K562 (cell line): ENCODE measurements at regions not wholly inside any gene's neighbourhood (a gene's known extent, or its start where the extent isn't known, plus 50 kb on each side); places are given as distances from the start of the nearest gene placed in this dataset.

Experiments used
- BCOR ChIP-seq: fragments of 450-650 bp; IDR thresholded peaks from 2 replicates; pipeline ENCODE4 v1.6.1; 2016
- DPF2 ChIP-seq: fragments of 450-650 bp; IDR thresholded peaks from 2 replicates; pipeline ENCODE4 v1.6.1; 2016
- ETV6 ChIP-seq, 3 experiments: fragments of 150-350 bp in 1 of 3; sonication (generic) in 1 of 3; formaldehyde crosslinking in 1 of 3; IDR thresholded peaks; 2 replicates each; pipeline versions ENCODE4 v1.6.1 to v1.8.0; 2014 to 2022; ENCODE audit warnings: borderline replicate concordance in 2 of 3, low read depth in 2 of 3, antibody characterized with exemption in 1 of 3, low read length in 1 of 3, mild to moderate bottlenecking in 1 of 3, missing genetic modification reagents in 1 of 3
- FOXJ2 ChIP-seq: fragments of 200-800 bp; sonication (Bioruptor generic); IDR thresholded peaks from 2 replicates; pipeline ENCODE4 v1.6.1; 2016; ENCODE audit warnings: missing genetic modification characterization, missing compliant biosample characterization
- HDAC1 ChIP-seq, 2 experiments: fragments of 450-650 bp; IDR thresholded peaks; 2 replicates each; pipeline ENCODE4 v1.6.1; 2016 to 2017; ENCODE audit warnings: inconsistent platforms in 1 of 2, mild to moderate bottlenecking in 1 of 2, moderate library complexity in 1 of 2
- HDAC2 ChIP-seq: fragments of 450-650 bp; IDR thresholded peaks from 2 replicates; pipeline ENCODE4 v1.6.1; 2016; ENCODE audit warnings: mild to moderate bottlenecking
- NCOA1 ChIP-seq: fragments of 450-650 bp; IDR thresholded peaks from 2 replicates; pipeline ENCODE4 v1.6.1; 2016; ENCODE audit warnings: low read depth
- NFATC3 ChIP-seq: fragments of 450-650 bp; IDR thresholded peaks from 2 replicates; pipeline ENCODE4 v1.6.1; 2017; ENCODE audit warnings: mild to moderate bottlenecking
- POLR2H ChIP-seq: IDR thresholded peaks from 2 replicates; pipeline ENCODE4 v1.6.1; 2016; ENCODE audit warnings: missing genetic modification characterization, low read depth, mild to moderate bottlenecking, control low read depth, missing compliant biosample characterization, moderate library complexity
- POLR3G ChIP-seq: IDR thresholded peaks from 2 replicates; pipeline ENCODE4 v1.6.1; 2011; ENCODE audit not compliant: insufficient read length, insufficient replicate concordance; ENCODE audit errors: extremely low read depth
- TEAD1 ChIP-seq, 2 experiments: fragments of 450-650 bp in 1 of 2; sonication (generic) in 1 of 2; formaldehyde crosslinking; IDR thresholded peaks; 2 replicates each; pipeline versions ENCODE4 v1.4.0 to v1.8.0; 2020 to 2022; ENCODE audit warnings: mild to moderate bottlenecking in 2 of 2, missing genetic modification reagents in 1 of 2
- ZNF12 ChIP-seq: sonication (generic); formaldehyde crosslinking; IDR thresholded peaks from 2 replicates; pipeline ENCODE4 v1.4.0; 2020; ENCODE audit warnings: mild to moderate bottlenecking, missing genetic modification reagents
- ZNF134 ChIP-seq: fragments of 250-450 bp; sonication (Bioruptor Pico); conservative IDR thresholded peaks from 2 replicates; pipeline ENCODE4 v1.4.0; 2020
- ZNF143 ChIP-seq: sonication (generic); formaldehyde crosslinking; IDR thresholded peaks from 2 replicates; pipeline ENCODE4 v1.9.0; 2022; ENCODE audit warnings: mild to moderate bottlenecking, missing genetic modification reagents
- ZNF197 ChIP-seq: fragments of 200-800 bp; sonication (Bioruptor generic); IDR thresholded peaks from 2 replicates; pipeline ENCODE4 v1.6.1; 2016; ENCODE audit warnings: low read depth, missing genetic modification characterization, missing compliant biosample characterization
- ZNF778 ChIP-seq: fragments of 450-650 bp; formaldehyde crosslinking; IDR thresholded peaks from 2 replicates; pipeline ENCODE4 v1.4.0; 2020; ENCODE audit warnings: mild to moderate bottlenecking, moderate library complexity
- TF ChIP-seq, protein P1 (sequence below): fragments of 250-450 bp; sonication (Bioruptor Pico); IDR thresholded peaks from 2 replicates; pipeline ENCODE4 v1.4.0; 2020; ENCODE audit warnings: mild to moderate bottlenecking, moderate library complexity
- TF ChIP-seq, protein P2 (sequence below): fragments of 450-650 bp; IDR thresholded peaks from 2 replicates; pipeline ENCODE4 v1.6.1; 2016; ENCODE audit warnings: missing biosample characterization, missing genetic modification characterization
- TF ChIP-seq, protein P3 (sequence below): sonication (generic); formaldehyde crosslinking; IDR thresholded peaks from 2 replicates; pipeline ENCODE4 v1.8.1; 2023; ENCODE audit warnings: mild to moderate bottlenecking, missing genetic modification reagents
- TF ChIP-seq, protein P4 (sequence below): fragments of 250-450 bp; sonication (Bioruptor Pico); IDR thresholded peaks from 2 replicates; pipeline ENCODE4 v1.4.0; 2020

DNA sequence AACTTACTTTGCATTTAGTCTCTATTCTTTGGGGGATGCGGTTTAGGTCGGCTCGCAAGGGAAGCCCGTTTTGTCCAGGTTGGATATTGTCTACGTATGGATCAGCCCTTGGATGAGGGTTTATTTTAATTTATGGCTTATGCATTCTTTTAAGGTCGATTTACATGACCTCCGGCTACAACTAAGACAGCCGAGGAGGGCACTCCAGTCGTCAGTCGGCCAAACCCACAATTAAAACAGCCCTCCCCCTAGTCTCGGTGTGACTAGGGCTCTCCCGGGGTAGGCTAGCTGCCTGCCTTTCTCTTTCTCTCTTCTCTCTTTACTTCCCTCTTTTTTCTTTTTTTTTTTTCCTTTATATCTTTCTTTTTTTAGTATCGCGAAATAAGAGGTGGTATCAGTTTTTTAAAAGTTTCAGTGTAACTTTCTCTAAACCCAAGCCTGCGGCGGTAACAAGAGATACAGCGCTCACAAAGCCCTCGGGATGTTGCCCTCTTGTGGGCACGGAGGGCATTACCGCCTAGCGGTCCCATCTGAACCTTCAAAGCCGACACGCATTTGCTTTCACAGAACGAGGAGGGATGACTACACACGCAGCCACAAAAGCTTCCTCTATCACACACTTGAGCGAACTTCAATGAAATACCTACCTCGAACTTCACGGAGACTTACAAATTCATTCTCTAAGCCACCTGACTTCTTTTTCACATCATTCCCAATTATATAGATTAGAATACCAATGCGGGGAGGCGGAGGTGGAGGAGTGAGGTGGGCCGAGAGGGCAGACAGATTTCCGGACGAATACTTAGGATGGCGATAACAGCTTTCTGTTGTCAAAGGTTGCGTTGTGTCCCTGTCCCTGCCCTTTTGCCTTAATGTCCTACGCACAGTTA, 132.3 kb upstream of the C11orf58 start (continued):
- no peak for TF ChIP-seq ZNF778 (CRISPR knock-in tag)
- TF ChIP-seq HDAC1 (IDR thresholded peaks at IDR 0.05), result no peak
- TF ChIP-seq BCOR, result peak; percentile 60
- TF ChIP-seq NCOA1, result no peak
- TF ChIP-seq HDAC2, result peak; percentile 41; the same call in 1 of the 2 replicates
- no peak for TF ChIP-seq ZNF143 (CRISPR knock-in tag)
- TF ChIP-seq DPF2, result peak; percentile 46
- TF ChIP-seq, protein P1, sequence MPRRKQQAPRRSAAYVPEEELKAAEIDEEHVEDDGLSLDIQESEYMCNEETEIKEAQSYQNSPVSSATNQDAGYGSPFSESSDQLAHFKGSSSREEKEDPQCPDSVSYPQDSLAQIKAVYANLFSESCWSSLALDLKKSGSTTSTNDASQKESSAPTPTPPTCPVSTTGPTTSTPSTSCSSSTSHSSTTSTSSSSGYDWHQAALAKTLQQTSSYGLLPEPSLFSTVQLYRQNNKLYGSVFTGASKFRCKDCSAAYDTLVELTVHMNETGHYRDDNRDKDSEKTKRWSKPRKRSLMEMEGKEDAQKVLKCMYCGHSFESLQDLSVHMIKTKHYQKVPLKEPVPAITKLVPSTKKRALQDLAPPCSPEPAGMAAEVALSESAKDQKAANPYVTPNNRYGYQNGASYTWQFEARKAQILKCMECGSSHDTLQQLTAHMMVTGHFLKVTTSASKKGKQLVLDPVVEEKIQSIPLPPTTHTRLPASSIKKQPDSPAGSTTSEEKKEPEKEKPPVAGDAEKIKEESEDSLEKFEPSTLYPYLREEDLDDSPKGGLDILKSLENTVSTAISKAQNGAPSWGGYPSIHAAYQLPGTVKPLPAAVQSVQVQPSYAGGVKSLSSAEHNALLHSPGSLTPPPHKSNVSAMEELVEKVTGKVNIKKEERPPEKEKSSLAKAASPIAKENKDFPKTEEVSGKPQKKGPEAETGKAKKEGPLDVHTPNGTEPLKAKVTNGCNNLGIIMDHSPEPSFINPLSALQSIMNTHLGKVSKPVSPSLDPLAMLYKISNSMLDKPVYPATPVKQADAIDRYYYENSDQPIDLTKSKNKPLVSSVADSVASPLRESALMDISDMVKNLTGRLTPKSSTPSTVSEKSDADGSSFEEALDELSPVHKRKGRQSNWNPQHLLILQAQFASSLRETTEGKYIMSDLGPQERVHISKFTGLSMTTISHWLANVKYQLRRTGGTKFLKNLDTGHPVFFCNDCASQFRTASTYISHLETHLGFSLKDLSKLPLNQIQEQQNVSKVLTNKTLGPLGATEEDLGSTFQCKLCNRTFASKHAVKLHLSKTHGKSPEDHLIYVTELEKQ (CRISPR knock-in tag), result no peak
- TF ChIP-seq, protein P2, sequence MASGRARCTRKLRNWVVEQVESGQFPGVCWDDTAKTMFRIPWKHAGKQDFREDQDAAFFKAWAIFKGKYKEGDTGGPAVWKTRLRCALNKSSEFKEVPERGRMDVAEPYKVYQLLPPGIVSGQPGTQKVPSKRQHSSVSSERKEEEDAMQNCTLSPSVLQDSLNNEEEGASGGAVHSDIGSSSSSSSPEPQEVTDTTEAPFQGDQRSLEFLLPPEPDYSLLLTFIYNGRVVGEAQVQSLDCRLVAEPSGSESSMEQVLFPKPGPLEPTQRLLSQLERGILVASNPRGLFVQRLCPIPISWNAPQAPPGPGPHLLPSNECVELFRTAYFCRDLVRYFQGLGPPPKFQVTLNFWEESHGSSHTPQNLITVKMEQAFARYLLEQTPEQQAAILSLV (tag), result no peak
- peak; percentile 51; the same call in 1 of the 2 replicates for TF ChIP-seq NFATC3
- TF ChIP-seq, protein P3, sequence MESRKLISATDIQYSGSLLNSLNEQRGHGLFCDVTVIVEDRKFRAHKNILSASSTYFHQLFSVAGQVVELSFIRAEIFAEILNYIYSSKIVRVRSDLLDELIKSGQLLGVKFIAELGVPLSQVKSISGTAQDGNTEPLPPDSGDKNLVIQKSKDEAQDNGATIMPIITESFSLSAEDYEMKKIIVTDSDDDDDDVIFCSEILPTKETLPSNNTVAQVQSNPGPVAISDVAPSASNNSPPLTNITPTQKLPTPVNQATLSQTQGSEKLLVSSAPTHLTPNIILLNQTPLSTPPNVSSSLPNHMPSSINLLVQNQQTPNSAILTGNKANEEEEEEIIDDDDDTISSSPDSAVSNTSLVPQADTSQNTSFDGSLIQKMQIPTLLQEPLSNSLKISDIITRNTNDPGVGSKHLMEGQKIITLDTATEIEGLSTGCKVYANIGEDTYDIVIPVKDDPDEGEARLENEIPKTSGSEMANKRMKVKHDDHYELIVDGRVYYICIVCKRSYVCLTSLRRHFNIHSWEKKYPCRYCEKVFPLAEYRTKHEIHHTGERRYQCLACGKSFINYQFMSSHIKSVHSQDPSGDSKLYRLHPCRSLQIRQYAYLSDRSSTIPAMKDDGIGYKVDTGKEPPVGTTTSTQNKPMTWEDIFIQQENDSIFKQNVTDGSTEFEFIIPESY (CRISPR knock-in tag), result 0 out of 2 replicates have a peak, but pooled peaks have one; percentile 12
- TF ChIP-seq, protein P4, sequence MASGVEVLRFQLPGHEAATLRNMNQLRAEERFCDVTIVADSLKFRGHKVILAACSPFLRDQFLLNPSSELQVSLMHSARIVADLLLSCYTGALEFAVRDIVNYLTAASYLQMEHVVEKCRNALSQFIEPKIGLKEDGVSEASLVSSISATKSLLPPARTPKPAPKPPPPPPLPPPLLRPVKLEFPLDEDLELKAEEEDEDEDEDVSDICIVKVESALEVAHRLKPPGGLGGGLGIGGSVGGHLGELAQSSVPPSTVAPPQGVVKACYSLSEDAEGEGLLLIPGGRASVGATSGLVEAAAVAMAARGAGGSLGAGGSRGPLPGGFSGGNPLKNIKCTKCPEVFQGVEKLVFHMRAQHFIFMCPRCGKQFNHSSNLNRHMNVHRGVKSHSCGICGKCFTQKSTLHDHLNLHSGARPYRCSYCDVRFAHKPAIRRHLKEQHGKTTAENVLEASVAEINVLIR (CRISPR knock-in tag), result no peak
- TF ChIP-seq TEAD1 (CRISPR knock-in tag; IDR thresholded peaks at IDR 0.05), result no peak
- no peak for TF ChIP-seq ETV6 (IDR thresholded peaks at IDR 0.05; ENCODE audit: borderline replicate concordance in 1 of 2, low read depth in 2 of 2, low read length in 1 of 2)
- TF ChIP-seq ETV6 (CRISPR knock-in tag; IDR thresholded peaks at IDR 0.05; ENCODE audit: borderline replicate concordance), result no peak
- TF ChIP-seq POLR3G, result no peak
- TF ChIP-seq ZNF134 (CRISPR knock-in tag), result no peak
- no peak for TF ChIP-seq POLR2H (tag)
- TF ChIP-seq ZNF12 (CRISPR knock-in tag), result peak; percentile 91; the same call in 1 of the 2 replicates
- TF ChIP-seq FOXJ2 (tag), result 0 out of 2 replicates have a peak, but pooled peaks have one; percentile 15
- 0 out of 2 replicates have a peak, but pooled peaks have one; percentile 35 for TF ChIP-seq ZNF197
